NCI-H446 (cell line): ENCODE measurements at regions not wholly inside any gene's neighbourhood (a gene's known extent, or its start where the extent isn't known, plus 50 kb on each side); places are given as distances from the start of the nearest gene placed in this dataset.
"Not testable (repeated sequence)": the region's sequence is repeated elsewhere in the genome, so short reads cannot be mapped to it uniquely, and the experiment has no call there.

Experiments
- DNase-seq, 2 experiments: peaks; one replicate each; lab custom pipeline; 2025; lab: John Stamatoyannopoulos, UW

GRCh38 chr2:103367877-103368276 lies 606.0 kb downstream of the TMEM182 start:
- DNase-seq = no peak

- DNase-seq = no peak
Observed at GRCh38 chr2:103383541-103383940, 621.7 kb downstream of the TMEM182 start.

DNA sequence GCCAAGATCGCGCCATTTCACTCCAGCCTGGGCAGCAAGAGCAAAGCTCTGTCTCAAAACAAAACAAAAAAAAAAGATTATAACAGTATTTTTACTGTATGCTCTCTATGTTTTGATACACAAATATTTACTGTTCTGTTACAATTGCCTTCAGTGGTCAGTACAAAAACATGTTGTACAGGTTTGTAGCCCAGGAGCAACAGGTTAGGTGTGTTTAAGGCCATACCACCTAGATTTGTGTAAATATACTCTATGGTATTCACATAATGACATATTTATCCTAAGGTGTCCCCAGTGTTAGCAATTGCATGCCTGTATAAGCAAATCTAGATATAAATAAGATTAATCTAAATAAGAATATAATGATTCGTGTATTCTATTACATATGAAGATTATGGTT lies 625.0 kb downstream of the TMEM182 start:
- DNase-seq = no peak

- no peak for DNase-seq
Observed at GRCh38 chr2:103387888-103388287, 626.1 kb downstream of the TMEM182 start.

DNA sequence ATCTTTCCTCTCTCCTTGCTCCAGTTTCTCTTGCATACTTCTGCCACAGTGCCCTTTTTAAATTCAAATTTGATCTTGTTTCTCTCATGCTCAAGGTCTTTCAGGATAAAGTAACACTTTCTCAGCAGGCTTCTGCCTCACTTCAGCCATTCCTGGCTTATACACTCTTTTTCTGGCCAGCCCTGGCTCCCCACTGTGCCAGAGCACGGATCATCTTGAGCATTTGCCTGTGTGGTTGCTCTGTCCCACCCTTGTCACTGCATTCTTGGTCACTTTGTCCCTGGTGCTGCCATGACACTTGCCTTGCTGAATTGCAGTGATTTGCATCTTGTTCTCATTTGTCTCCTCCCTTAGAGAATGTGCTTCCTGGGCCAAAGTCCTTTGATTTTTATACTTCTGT lies 634.3 kb downstream of the TMEM182 start:
- no peak for DNase-seq

DNA sequence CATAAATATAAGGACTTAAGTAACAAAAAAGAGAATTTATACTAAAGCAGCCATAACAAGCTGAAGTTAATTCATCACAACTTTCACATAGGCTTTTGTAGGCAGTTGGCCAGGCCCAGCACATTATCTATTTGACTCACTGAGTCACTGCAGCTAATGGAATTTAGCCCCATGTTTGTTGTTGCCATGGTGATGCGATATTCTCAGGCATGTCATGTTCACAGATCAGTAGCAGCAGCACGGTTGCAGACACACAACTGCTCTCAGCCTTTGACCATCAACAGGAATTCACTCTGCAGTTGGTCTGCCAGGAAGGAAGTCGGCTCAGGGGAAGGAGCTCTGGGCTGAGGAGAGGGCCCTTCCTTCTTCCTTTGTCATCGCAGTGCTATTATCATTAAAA lies 639.8 kb downstream of the TMEM182 start:
- no peak for DNase-seq

- DNase-seq = no peak
Observed at GRCh38 chr2:103402336-103402735, 640.5 kb downstream of the TMEM182 start.

DNA sequence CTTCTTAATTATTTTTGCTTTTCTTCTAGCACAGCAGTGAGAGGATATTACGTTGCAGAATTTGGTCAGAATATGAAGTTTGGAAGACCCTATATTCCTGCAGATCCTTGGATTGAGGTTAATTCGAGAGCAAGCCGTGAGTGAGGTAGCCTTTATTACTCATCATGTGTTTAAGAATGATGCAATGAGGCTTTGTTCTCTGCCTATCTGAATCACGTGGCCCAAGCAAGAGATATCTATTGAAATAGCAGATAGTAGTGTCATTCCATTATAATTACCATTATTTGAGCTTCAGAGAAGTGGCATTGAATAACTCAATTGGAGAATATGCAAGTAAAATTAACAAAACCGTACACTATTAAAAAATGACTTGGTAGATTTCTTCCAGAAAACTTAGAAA lies 641.1 kb downstream of the TMEM182 start:
- DNase-seq = no peak

- DNase-seq = not testable (repeated sequence)
Observed at GRCh38 chr2:103403388-103403787, 641.6 kb downstream of the TMEM182 start.

GRCh38 chr2:103410221-103410620 lies 648.4 kb downstream of the TMEM182 start:
- no peak for DNase-seq

DNA sequence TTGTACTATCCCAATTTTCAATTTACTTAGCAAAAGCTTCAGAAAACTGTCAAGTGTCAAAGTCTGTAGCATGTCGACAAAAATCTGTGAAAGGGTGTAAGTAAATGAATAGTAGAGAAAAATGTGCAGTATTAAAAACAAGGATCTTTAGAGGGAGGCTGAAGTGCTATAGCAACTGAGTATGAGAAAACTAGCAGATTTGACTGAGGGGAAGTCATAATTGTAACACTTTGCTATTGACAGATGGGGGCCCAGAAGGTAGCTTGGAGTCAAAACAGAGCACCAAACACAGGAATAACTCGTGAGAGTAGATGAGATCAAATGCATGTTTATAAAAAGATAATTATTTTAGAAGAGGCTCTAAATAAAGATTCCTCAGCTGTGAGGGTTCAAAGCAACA lies 657.7 kb downstream of the TMEM182 start:
- DNase-seq = no peak

- no peak for DNase-seq
Observed at GRCh38 chr2:103423100-103423499, 661.3 kb downstream of the TMEM182 start.

- no peak for DNase-seq
Observed at GRCh38 chr2:103427567-103427966, 665.7 kb downstream of the TMEM182 start.

GRCh38 chr2:103430191-103430590 lies 668.4 kb downstream of the TMEM182 start:
- DNase-seq = no peak

GRCh38 chr2:103435010-103435409 lies 673.2 kb downstream of the TMEM182 start:
- no peak for DNase-seq

GRCh38 chr2:103437161-103437560 lies 675.3 kb downstream of the TMEM182 start:
- DNase-seq = no peak

- DNase-seq = peak in 1 of 2 experiments; percentile 50
Observed at GRCh38 chr2:103445347-103445746, 683.5 kb downstream of the TMEM182 start.

GRCh38 chr2:103448495-103448894 lies 686.7 kb downstream of the TMEM182 start:
- peak; percentile 57 to 61 for DNase-seq

- DNase-seq = no peak
Observed at GRCh38 chr2:103451283-103451682, 689.5 kb downstream of the TMEM182 start.

- no peak for DNase-seq
Observed at GRCh38 chr2:103459283-103459682, 697.5 kb downstream of the TMEM182 start.

DNA sequence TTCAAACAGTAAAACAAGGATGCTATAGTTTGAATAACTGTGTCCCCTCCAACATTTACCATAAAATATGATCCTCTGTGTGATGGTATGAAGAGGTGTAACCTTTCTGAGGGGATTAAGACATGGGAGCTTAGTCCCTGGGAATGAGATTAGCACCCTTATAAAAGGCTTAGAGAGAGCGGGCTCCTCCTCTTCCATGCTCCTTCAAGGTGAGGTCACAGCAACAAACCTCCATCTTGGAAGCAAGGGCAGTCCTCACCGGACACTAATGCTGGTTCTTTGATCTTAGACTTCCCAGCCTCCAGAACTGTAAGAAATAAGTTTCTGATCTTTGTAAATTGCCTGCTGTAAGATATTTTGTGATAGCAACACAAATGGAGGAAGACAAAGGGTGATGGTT lies 700.3 kb downstream of the TMEM182 start:
- no peak for DNase-seq

GRCh38 chr2:103462712-103463111 lies 700.9 kb downstream of the TMEM182 start:
- DNase-seq = no peak

DNA sequence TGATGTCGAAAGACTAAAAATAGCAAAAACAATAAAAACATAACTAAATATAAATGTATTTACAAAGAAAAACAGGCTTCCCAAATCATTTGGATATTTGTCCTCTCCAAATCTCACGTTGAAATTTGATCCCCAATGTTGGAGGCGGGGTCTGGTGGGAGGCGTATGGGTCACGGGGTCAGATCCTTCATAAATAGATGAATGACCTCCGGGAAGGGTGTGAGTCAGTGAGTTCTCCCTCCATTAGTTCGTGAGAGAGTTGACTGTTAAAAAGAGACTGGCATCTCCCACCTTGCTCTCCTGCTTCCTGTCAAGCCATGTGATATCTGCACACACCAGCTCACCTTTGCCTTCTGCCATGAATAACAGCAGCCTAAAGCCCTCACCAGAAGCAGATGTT lies 703.0 kb downstream of the TMEM182 start:
- DNase-seq = no peak

- DNase-seq = no peak
Observed at GRCh38 chr2:103469800-103470199, 708.0 kb downstream of the TMEM182 start.

GRCh38 chr2:103484906-103485305 lies 723.1 kb downstream of the TMEM182 start:
- DNase-seq = peak in 1 of 2 experiments; percentile 33
